MM.1S (cell line): ENCODE measurements at regions not wholly inside any gene's neighbourhood (a gene's known extent, or its start where the extent isn't known, plus 50 kb on each side); places are given as distances from the start of the nearest gene placed in this dataset.

ENCODE experiments used
- EZH2 ChIP-seq: fragments of 300-600 bp; sonication (generic); optimal IDR thresholded peaks from 2 replicates; pipeline ENCODE3; 2017; ENCODE audit warnings: low read depth, mild to moderate bottlenecking, antibody characterized with exemption, low read length, mixed read lengths
- TF ChIP-seq, protein P1 (sequence below): fragments of 300-600 bp; sonication (generic); IDR thresholded peaks from 2 replicates; pipeline ENCODE4 v1.5.1; 2016; ENCODE audit warnings: antibody characterized with exemption, low read length, mixed read lengths

DNA sequence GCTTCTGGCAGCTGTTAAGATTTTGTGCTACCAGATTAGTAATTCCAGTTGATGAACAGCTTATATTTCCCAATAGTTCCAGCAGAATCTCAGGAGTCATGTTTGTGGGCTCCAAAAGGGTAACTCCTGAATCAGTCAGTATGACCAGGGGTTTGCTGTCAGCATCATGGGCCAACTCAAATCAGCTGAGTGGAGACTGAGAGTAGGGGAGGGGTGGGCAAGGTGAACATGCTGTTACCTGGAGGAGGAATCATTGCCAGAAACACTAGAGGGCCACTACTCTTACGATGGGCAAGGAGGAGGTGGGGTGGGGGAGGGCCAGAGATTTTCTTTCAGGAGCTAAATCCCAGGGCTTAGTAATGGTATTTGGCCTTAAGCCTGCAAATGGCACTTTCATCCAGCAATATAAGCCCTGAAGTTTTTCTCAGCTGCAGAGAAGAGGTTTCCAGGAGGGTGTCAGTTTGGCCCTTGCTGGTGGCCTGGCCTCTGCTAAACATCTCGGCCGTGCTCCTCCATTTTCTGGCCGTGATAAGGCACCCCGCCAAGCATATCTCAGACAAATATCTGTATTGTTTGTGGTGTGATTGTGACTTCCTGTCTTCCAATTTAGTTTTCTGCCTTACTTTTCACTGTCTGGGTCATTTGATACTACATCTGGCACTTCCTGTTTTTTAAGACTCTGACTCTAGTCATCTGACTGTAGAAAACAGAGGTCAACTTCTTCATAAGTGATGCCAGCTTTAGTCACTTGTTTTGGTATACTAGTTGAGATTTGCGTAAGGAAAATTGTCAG lies 120.5 kb upstream of the CXCR4 start:
- TF ChIP-seq, protein P1, sequence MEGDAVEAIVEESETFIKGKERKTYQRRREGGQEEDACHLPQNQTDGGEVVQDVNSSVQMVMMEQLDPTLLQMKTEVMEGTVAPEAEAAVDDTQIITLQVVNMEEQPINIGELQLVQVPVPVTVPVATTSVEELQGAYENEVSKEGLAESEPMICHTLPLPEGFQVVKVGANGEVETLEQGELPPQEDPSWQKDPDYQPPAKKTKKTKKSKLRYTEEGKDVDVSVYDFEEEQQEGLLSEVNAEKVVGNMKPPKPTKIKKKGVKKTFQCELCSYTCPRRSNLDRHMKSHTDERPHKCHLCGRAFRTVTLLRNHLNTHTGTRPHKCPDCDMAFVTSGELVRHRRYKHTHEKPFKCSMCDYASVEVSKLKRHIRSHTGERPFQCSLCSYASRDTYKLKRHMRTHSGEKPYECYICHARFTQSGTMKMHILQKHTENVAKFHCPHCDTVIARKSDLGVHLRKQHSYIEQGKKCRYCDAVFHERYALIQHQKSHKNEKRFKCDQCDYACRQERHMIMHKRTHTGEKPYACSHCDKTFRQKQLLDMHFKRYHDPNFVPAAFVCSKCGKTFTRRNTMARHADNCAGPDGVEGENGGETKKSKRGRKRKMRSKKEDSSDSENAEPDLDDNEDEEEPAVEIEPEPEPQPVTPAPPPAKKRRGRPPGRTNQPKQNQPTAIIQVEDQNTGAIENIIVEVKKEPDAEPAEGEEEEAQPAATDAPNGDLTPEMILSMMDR: no peak
- TF ChIP-seq EZH2: no peak
